T-helper 9 cell (primary cell): ENCODE measurements at regions not wholly inside any gene's neighbourhood (a gene's known extent, or its start where the extent isn't known, plus 50 kb on each side); places are given as distances from the start of the nearest gene placed in this dataset.

Experiments
- DNase-seq: peaks from one replicate; pipeline ENCODE4 v3.0.0-alpha.2; 2020

GRCh38 chr2:234334756-234335155 is 162.1 kb downstream of the ARL4C start:
- DNase-seq: no peak

- DNase-seq: no peak
These were observed 162.7 kb downstream of the ARL4C start for GRCh38 chr2:234334151-234334550.

- DNase-seq: no peak
These were observed 163.4 kb downstream of the ARL4C start for GRCh38 chr2:234333168-234334130.

GRCh38 chr2:234331966-234332365 is 164.9 kb downstream of the ARL4C start:
- DNase-seq: no peak

- no peak for DNase-seq
These were observed 165.3 kb downstream of the ARL4C start for GRCh38 chr2:234331566-234331965.

GRCh38 chr2:234330902-234331301 is 166.0 kb downstream of the ARL4C start:
- DNase-seq: no peak

GRCh38 chr2:234329202-234329960 is 167.5 kb downstream of the ARL4C start:
- DNase-seq: no peak

GRCh38 chr2:234328444-234328990 is 168.4 kb downstream of the ARL4C start:
- DNase-seq: no peak

GRCh38 chr2:234326694-234327093 is 170.2 kb downstream of the ARL4C start:
- DNase-seq: no peak

- no peak for DNase-seq
These were observed 172.8 kb downstream of the ARL4C start for GRCh38 chr2:234324116-234324515.

- DNase-seq: no peak
These were observed 174.0 kb downstream of the ARL4C start for GRCh38 chr2:234322766-234323465.

- no peak for DNase-seq
These were observed 176.8 kb downstream of the ARL4C start for GRCh38 chr2:234320066-234320465.

- DNase-seq: no peak
These were observed 178.5 kb downstream of the ARL4C start for GRCh38 chr2:234318361-234318760.

GRCh38 chr2:234313558-234313957 is 183.3 kb downstream of the ARL4C start:
- DNase-seq: no peak

- DNase-seq: no peak
These were observed 186.7 kb downstream of the ARL4C start for GRCh38 chr2:234310166-234310565.

GRCh38 chr2:234309431-234309830 is 187.4 kb downstream of the ARL4C start:
- no peak for DNase-seq

- DNase-seq: peak; percentile 43
These were observed 188.1 kb downstream of the ARL4C start for GRCh38 chr2:234308813-234309195.

- no peak for DNase-seq
These were observed 188.6 kb downstream of the ARL4C start for GRCh38 chr2:234308073-234308812.

- DNase-seq: no peak
These were observed 189.4 kb downstream of the ARL4C start for GRCh38 chr2:234307322-234307961.

- DNase-seq: no peak
These were observed 190.3 kb downstream of the ARL4C start for GRCh38 chr2:234306426-234307173.

GRCh38 chr2:234305846-234306245 is 191.0 kb downstream of the ARL4C start:
- DNase-seq: no peak
